ENCODE measurements at regions not wholly inside any gene's neighbourhood (a gene's known extent, or its start where the extent isn't known, plus 50 kb on each side); places are given as distances from the start of the nearest gene placed in this dataset.

GRCh38 chr9:7980691-7981289, 181.2 kb upstream of the DMAC1 start:
- DNase-seq, result no peak

GRCh38 chr9:7980041-7980440, 180.5 kb upstream of the DMAC1 start:
- no peak for DNase-seq

- no peak for DNase-seq
Measured at GRCh38 chr9:7979611-7980010, 180.0 kb upstream of the DMAC1 start.

GRCh38 chr9:7977586-7977985, 178.0 kb upstream of the DMAC1 start:
- no peak for DNase-seq

- no peak for DNase-seq
Measured at GRCh38 chr9:7976856-7977255, 177.3 kb upstream of the DMAC1 start.

- no peak for DNase-seq
Measured at GRCh38 chr9:7976167-7976755, 176.7 kb upstream of the DMAC1 start.

GRCh38 chr9:7975336-7975735, 175.8 kb upstream of the DMAC1 start:
- no peak for DNase-seq

- no peak for DNase-seq
Measured at GRCh38 chr9:7974335-7974960, 174.9 kb upstream of the DMAC1 start.

- DNase-seq, result no peak
Measured at GRCh38 chr9:7973123-7973522, 173.5 kb upstream of the DMAC1 start.

- no peak for DNase-seq
Measured at GRCh38 chr9:7970681-7971330, 171.2 kb upstream of the DMAC1 start.

GRCh38 chr9:7968687-7969086, 169.1 kb upstream of the DMAC1 start:
- no peak for DNase-seq

GRCh38 chr9:7967851-7968250, 168.3 kb upstream of the DMAC1 start:
- no peak for DNase-seq

- DNase-seq, result no peak
Measured at GRCh38 chr9:7967093-7967827, 167.7 kb upstream of the DMAC1 start.

GRCh38 chr9:7965063-7965462, 165.5 kb upstream of the DMAC1 start:
- DNase-seq, result no peak

GRCh38 chr9:7963026-7963425, 163.4 kb upstream of the DMAC1 start:
- DNase-seq, result no peak

GRCh38 chr9:7961076-7961475, 161.5 kb upstream of the DMAC1 start:
- no peak for DNase-seq

GRCh38 chr9:7960320-7961050, 160.9 kb upstream of the DMAC1 start:
- DNase-seq, result no peak

GRCh38 chr9:7957803-7958202, 158.2 kb upstream of the DMAC1 start:
- DNase-seq, result no peak

GRCh38 chr9:7947577-7947976, 148.0 kb upstream of the DMAC1 start:
- no peak for DNase-seq

GRCh38 chr9:7946458-7946857, 146.9 kb upstream of the DMAC1 start:
- DNase-seq, result no peak

- DNase-seq, result peak; percentile 24
Measured at GRCh38 chr9:7944572-7944971, 145.0 kb upstream of the DMAC1 start.

GRCh38 chr9:7937761-7938491, 138.3 kb upstream of the DMAC1 start:
- no peak for DNase-seq
